Heart left ventricle (tissue), 16 donors: ENCODE measurements at regions not wholly inside any gene's neighbourhood (a gene's known extent, or its start where the extent isn't known, plus 50 kb on each side); places are given as distances from the start of the nearest gene placed in this dataset.

ENCODE experiments used
- ATAC-seq, 4 donors: fragments of 200-7000 bp; cut with Tn5 transposase; one replicate each; pipeline ENCODE4 v1.9.1; 2020 to 2022; ENCODE audit warnings: moderate library complexity in 4 of 4, mild to moderate bottlenecking in 3 of 4, moderate number of reproducible peaks in 1 of 4
- DNase-seq, 5 donors: peaks; one replicate each; pipeline ENCODE4 v3.0.0-alpha.2; 2020
- H3K27ac ChIP-seq, 12 donors: fragments of 200-600 bp; sonication (generic) in 4 of 12; one replicate each; pipeline versions ENCODE4 v1.5.0 to v1.8.0; 2016 to 2022; ENCODE audit warnings: mild to moderate bottlenecking in 2 of 12
- H3K27me3 ChIP-seq, 9 donors: fragments of 200-600 bp; sonication (generic) in 2 of 9; one replicate each; pipeline versions ENCODE4 v1.5.1 to v1.8.0; 2016 to 2022; ENCODE audit warnings: mild to moderate bottlenecking in 3 of 9
- H3K36me3 ChIP-seq, 9 donors: fragments of 200-600 bp; sonication (generic) in 2 of 9; one replicate each; pipeline versions ENCODE4 v1.5.0 to v1.8.0; 2018 to 2022; ENCODE audit warnings: mild to moderate bottlenecking in 2 of 9
- H3K4me1 ChIP-seq, 12 donors: fragments of 200-600 bp; sonication (generic) in 4 of 12; one replicate each; pipeline versions ENCODE4 v1.5.0 to v1.8.0; 2016 to 2022; ENCODE audit warnings: mild to moderate bottlenecking in 3 of 12
- H3K4me3 ChIP-seq, 12 donors: fragments of 200-600 bp; sonication (generic) in 4 of 12; one replicate each; pipeline versions ENCODE4 v1.5.0 to v1.8.0; 2017 to 2022; ENCODE audit warnings: mild to moderate bottlenecking in 9 of 12, moderate library complexity in 4 of 12
- H3K9me3 ChIP-seq, 12 donors: fragments of 200-600 bp; sonication (generic) in 4 of 12; one replicate each; pipeline versions ENCODE4 v1.5.0 to v1.8.0; 2016 to 2022; ENCODE audit warnings: mild to moderate bottlenecking in 1 of 12
- CTCF ChIP-seq, 12 donors: fragments of 200-600 bp; sonication (generic) in 4 of 12; IDR thresholded peaks; one replicate each; pipeline versions ENCODE4 v1.5.0 to v1.8.0; 2018 to 2022; ENCODE audit warnings: antibody characterized with exemption in 12 of 12, mild to moderate bottlenecking in 5 of 12
- POLR2A ChIP-seq, 2 donors: fragments of 450-650 bp; IDR thresholded peaks; one replicate each; pipeline ENCODE4 v1.6.1; 2017; ENCODE audit warnings: antibody characterized with exemption in 2 of 2, mild to moderate bottlenecking in 2 of 2, moderate library complexity in 2 of 2
- WGBS, 4 donors: extraction: QIAGEN DNeasy Blood & Tissue Kit in 2 of 4; methylation state at CpG; one replicate each; pipeline versions ENCODE4 v1.1.5 to v1.1.7; 2013 to 2018; 5-methylcytosine and 5-hydroxymethylcytosine counted together
- intact Hi-C, 10 donors: fragments of 100-400 bp; cut with DNase I; formaldehyde crosslinking; loops; one replicate each; pipeline versions ENCODE4 v1.11.1 to v1.14.2; 2022
- donor health status: ischemic (EF 13 %, LVEDD 7.1; RV severe dilation, severe dysfunction).
- donor health status: healthy with polysubstance abuse.
- donor health status: DM: no; HTN: yes; CAD: no.
- donor health status: DM: no; HTN: no; CAD: no.
- donor health status: ischemic (EF 25% LVEDD 6.9; RV normal size, moderate dysfunction).
- donor health status: ischemic (EF 25% LVEDD 5.7; RV mildly dilated, moderate dysfunction).
- donor health status: healthy.
- donor health status: DM: yes; HTN: yes; CAD: no.
- donor health status: ischemic (EF 35%, LVEDD 5.7; RV mildly dilated, moderate dysfunction).
- donor health status: nonischemic (EF 11% LVEDD 7.7; RV severe dilation, severe dysfunction).
- donor health status: DM: yes; HTN: yes; CAD: no.
- donor health status: PGD.
- donor health status: ischemic (EF 29% LVEDD 5.4; RV normal size, mild dysfunction).
- donor health status: nonischemic (EF 23%, LVEDD 6.1; RV moderate dilation, normal function).

- H3K27me3 ChIP-seq: no peaks in the 10 kb centered on the region
- no peak overlapping the region for H3K4me3 ChIP-seq
- H3K36me3 ChIP-seq: peaks cover 0 to 82% (median 28%) of the 10 kb centered on the region in 9 donors
- H3K27ac ChIP-seq: no peak overlapping the region
- no peak for DNase-seq
- no peaks in the 10 kb centered on the region for H3K4me1 ChIP-seq
- no peaks in the 10 kb centered on the region for H3K9me3 ChIP-seq
- intact Hi-C loops: no loop called here
- 74 to 90% (median 79%) methylated on average over 3 of the region's 3 CpGs for WGBS, 4 donors
- TF ChIP-seq CTCF (IDR thresholded peaks at IDR 0.05): no peak
- no peak for TF ChIP-seq POLR2A (IDR thresholded peaks at IDR 0.05)
- ATAC-seq: peak in 2 of 4 donors; percentile 48 to 78
Measured at GRCh38 chr4:125486351-125486750, 171.6 kb downstream of the FAT4 start.

DNA sequence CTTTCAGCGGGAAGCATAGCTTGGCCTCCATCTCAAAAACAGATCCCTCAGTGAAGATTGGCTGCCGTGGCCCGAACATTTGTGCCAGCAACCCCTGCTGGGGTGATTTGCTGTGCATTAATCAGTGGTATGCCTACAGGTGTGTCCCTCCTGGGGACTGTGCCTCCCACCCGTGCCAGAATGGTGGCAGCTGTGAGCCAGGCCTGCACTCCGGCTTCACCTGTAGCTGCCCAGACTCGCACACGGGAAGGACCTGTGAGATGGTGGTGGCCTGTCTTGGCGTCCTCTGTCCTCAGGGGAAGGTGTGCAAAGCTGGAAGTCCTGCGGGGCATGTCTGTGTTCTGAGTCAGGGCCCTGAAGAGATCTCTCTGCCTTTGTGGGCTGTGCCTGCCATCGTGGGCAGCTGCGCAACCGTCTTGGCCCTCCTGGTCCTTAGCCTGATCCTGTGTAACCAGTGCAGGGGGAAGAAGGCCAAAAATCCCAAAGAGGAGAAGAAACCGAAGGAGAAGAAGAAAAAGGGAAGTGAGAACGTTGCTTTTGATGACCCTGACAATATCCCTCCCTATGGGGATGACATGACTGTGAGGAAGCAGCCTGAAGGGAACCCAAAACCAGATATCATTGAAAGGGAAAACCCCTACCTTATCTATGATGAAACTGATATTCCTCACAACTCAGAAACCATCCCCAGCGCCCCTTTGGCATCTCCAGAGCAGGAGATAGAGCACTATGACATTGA, 175.4 kb downstream of the FAT4 start:
- H3K4me3 ChIP-seq: no peak overlapping the region
- H3K27me3 ChIP-seq: no peaks in the 10 kb centered on the region
- peak in 2 of 5 donors; percentile 18 to 26 for DNase-seq
- no peaks in the 10 kb centered on the region for H3K4me1 ChIP-seq
- no peaks in the 10 kb centered on the region for H3K9me3 ChIP-seq
- intact Hi-C loops: no loop called here
- no peak overlapping the region for H3K27ac ChIP-seq
- ATAC-seq: peak in 1 of 4 donors; percentile 22
- TF ChIP-seq CTCF (IDR thresholded peaks at IDR 0.05) (no peak), POLR2A (IDR thresholded peaks at IDR 0.05) (no peak)
- 93 to 96% (median 95%) methylated on average over 14 to 15 of the region's 15 CpGs for WGBS, 4 donors
- peaks cover 0 to 54% (median 21%) of the 10 kb centered on the region in 9 donors for H3K36me3 ChIP-seq

- no peak for DNase-seq
- no peaks in the 10 kb centered on the region for H3K4me1 ChIP-seq
- intact Hi-C loops: no loop called here
- no peaks in the 10 kb centered on the region for H3K27me3 ChIP-seq
- H3K27ac ChIP-seq: no peak overlapping the region
- WGBS, 4 donors: 89 to 95% (median 92%) methylated on average over 1 of the region's 1 CpG
- TF ChIP-seq CTCF (IDR thresholded peaks at IDR 0.05): no peak
- peaks cover 0 to 38% (median 21%) of the 10 kb centered on the region in 9 donors for H3K36me3 ChIP-seq
- no peak for ATAC-seq
- no peaks in the 10 kb centered on the region for H3K9me3 ChIP-seq
- H3K4me3 ChIP-seq: no peak overlapping the region
Measured at GRCh38 chr4:125492957-125493356, 178.2 kb downstream of the FAT4 start.

- no peaks in the 10 kb centered on the region for H3K9me3 ChIP-seq
- no peaks in the 10 kb centered on the region for H3K27me3 ChIP-seq
- H3K36me3 ChIP-seq: no peaks in the 10 kb centered on the region
- TF ChIP-seq POLR2A (IDR thresholded peaks at IDR 0.05) (no peak), CTCF (IDR thresholded peaks at IDR 0.05) (no peak)
- 95 to 98% (median 97%) methylated on average over 1 of the region's 1 CpG for WGBS, 4 donors
- DNase-seq (no peak), ATAC-seq (no peak)
- H3K4me1 ChIP-seq: no peaks in the 10 kb centered on the region
- intact Hi-C loops: no loop called here
- H3K4me3 ChIP-seq: no peak overlapping the region
- no peak overlapping the region for H3K27ac ChIP-seq
Measured at GRCh38 chr4:125497861-125498260, 183.1 kb downstream of the FAT4 start.
